Forelimb muscle (tissue), 1 donor: ENCODE measurements at regions not wholly inside any gene's neighbourhood (a gene's known extent, or its start where the extent isn't known, plus 50 kb on each side); places are given as distances from the start of the nearest gene placed in this dataset.

ENCODE experiments used
- DNase-seq: peaks from one replicate; pipeline ENCODE4 v3.0.0-alpha.2; 2013; ENCODE audit warnings: low read depth

GRCh38 chr5:143761663-143762062 is 50.3 kb upstream of the HMHB1 start:
- DNase-seq: no peak

GRCh38 chr5:143760755-143761154 is 51.2 kb upstream of the HMHB1 start:
- no peak for DNase-seq

GRCh38 chr5:143760131-143760505 is 51.8 kb upstream of the HMHB1 start:
- DNase-seq: no peak

- DNase-seq: no peak
Observed at GRCh38 chr5:143759396-143760130, 52.4 kb upstream of the HMHB1 start.

GRCh38 chr5:143758750-143759149 is 53.2 kb upstream of the HMHB1 start:
- peak; percentile 55 for DNase-seq

GRCh38 chr5:143758015-143758414 is 53.9 kb upstream of the HMHB1 start:
- no peak for DNase-seq

- no peak for DNase-seq
Observed at GRCh38 chr5:143757116-143757515, 54.8 kb upstream of the HMHB1 start.

- no peak for DNase-seq
Observed at GRCh38 chr5:143755966-143756365, 56.0 kb upstream of the HMHB1 start.

- DNase-seq: no peak
Observed at GRCh38 chr5:143752165-143752850, 59.7 kb upstream of the HMHB1 start.

- no peak for DNase-seq
Observed at GRCh38 chr5:143751342-143751741, 60.6 kb upstream of the HMHB1 start.

- DNase-seq: no peak
Observed at GRCh38 chr5:143749581-143750205, 62.3 kb upstream of the HMHB1 start.

GRCh38 chr5:143748516-143748915 is 63.4 kb upstream of the HMHB1 start:
- DNase-seq: no peak

- DNase-seq: no peak
Observed at GRCh38 chr5:143742951-143743350, 69.0 kb upstream of the HMHB1 start.

- DNase-seq: no peak
Observed at GRCh38 chr5:143741421-143741820, 70.5 kb upstream of the HMHB1 start.

GRCh38 chr5:143740956-143741355 is 71.0 kb upstream of the HMHB1 start:
- DNase-seq: no peak

- DNase-seq: no peak
Observed at GRCh38 chr5:143739746-143740145, 72.2 kb upstream of the HMHB1 start.

GRCh38 chr5:143738417-143739401 is 73.3 kb upstream of the HMHB1 start:
- no peak for DNase-seq

- no peak for DNase-seq
Observed at GRCh38 chr5:143737062-143737461, 74.9 kb upstream of the HMHB1 start.

GRCh38 chr5:143734456-143734780 is 77.5 kb upstream of the HMHB1 start:
- DNase-seq: no peak

GRCh38 chr5:143733665-143734455 is 78.1 kb upstream of the HMHB1 start:
- DNase-seq: no peak

- DNase-seq: no peak
Observed at GRCh38 chr5:143732402-143732801, 79.6 kb upstream of the HMHB1 start.
